ENCODE measurements at regions not wholly inside any gene's neighbourhood (a gene's known extent, or its start where the extent isn't known, plus 50 kb on each side); places are given as distances from the start of the nearest gene placed in this dataset.
A peak's percentile ranks its signal among the peaks of the same experiment; 100 is the strongest.
"Not testable (repeated sequence)": the region's sequence is repeated elsewhere in the genome, so short reads cannot be mapped to it uniquely, and the experiment has no call there.

GRCh38 chr13:110044551-110045111 is 258.2 kb upstream of the IRS2 start:
- no peak for DNase-seq

GRCh38 chr13:110042253-110042950 is 256.0 kb upstream of the IRS2 start:
- no peak for DNase-seq

GRCh38 chr13:110041638-110042037 is 255.3 kb upstream of the IRS2 start:
- not testable (repeated sequence) for DNase-seq

GRCh38 chr13:110037925-110038573 is 251.7 kb upstream of the IRS2 start:
- no peak for DNase-seq

- DNase-seq, result no peak
Observed at GRCh38 chr13:110036060-110036459, 249.7 kb upstream of the IRS2 start.

- DNase-seq, result no peak
Observed at GRCh38 chr13:110034031-110034549, 247.7 kb upstream of the IRS2 start.

- DNase-seq, result no peak
Observed at GRCh38 chr13:110032969-110033368, 246.6 kb upstream of the IRS2 start.

- no peak for DNase-seq
Observed at GRCh38 chr13:110030394-110030928, 244.1 kb upstream of the IRS2 start.

- no peak for DNase-seq
Observed at GRCh38 chr13:110028838-110029621, 242.6 kb upstream of the IRS2 start.

- no peak for DNase-seq
Observed at GRCh38 chr13:110028311-110028710, 241.9 kb upstream of the IRS2 start.

- no peak for DNase-seq
Observed at GRCh38 chr13:110027470-110028240, 241.3 kb upstream of the IRS2 start.

- DNase-seq, result no peak
Observed at GRCh38 chr13:110024645-110024980, 238.2 kb upstream of the IRS2 start.

- DNase-seq, result no peak
Observed at GRCh38 chr13:110023729-110024644, 237.6 kb upstream of the IRS2 start.

GRCh38 chr13:110018009-110018408 is 231.6 kb upstream of the IRS2 start:
- no peak for DNase-seq

- no peak for DNase-seq
Observed at GRCh38 chr13:110017379-110017778, 231.0 kb upstream of the IRS2 start.

- no peak for DNase-seq
Observed at GRCh38 chr13:110015253-110015652, 228.9 kb upstream of the IRS2 start.

GRCh38 chr13:110014719-110015118 is 228.3 kb upstream of the IRS2 start:
- DNase-seq, result no peak

- no peak for DNase-seq
Observed at GRCh38 chr13:110012102-110012739, 225.8 kb upstream of the IRS2 start.

- DNase-seq, result peak; percentile 57
Observed at GRCh38 chr13:110010404-110011138, 224.2 kb upstream of the IRS2 start.

- no peak for DNase-seq
Observed at GRCh38 chr13:110008816-110009215, 222.4 kb upstream of the IRS2 start.
